ENCODE measurements at regions not wholly inside any gene's neighbourhood (a gene's known extent, or its start where the extent isn't known, plus 50 kb on each side); places are given as distances from the start of the nearest gene placed in this dataset.

DNA sequence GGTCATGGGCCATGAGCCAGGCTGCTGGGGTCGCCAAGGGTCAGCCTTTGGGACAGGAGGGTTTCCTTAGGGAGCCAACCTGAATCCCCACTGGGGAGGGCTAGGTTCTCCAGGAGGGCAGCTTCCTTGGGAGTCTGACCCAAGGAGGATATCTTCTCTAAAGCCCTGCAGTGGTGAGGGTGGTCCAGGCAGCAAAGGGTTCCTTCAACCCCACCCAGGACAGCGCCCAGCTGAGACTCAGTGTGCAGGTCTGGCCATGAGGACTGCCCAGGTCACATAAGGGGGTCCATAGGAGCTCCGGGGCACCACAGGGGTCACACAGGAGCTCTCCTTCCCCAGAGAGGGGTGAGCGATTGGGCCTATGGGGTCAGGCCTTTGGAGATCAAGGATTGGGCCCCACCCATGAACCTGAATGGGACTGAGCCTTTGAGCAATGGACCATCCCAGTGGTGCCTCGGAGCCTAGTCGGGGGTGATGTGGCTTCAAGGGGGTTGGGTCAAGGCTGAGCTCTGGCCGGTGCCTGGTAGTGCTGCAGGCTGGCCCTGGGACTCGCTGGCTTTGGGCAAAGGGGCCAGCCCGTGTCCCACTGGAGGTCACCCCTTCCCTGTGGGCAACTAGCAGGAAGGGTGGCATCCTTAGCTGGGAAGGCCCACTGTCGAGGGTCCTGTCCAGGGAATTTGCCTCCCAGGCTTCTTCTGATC lies 216.5 kb downstream of the SNRPN start:
- CTCF ChIA-PET, result no interaction called here
- H3K79me1 ChIP-seq (ENCODE audit: low read depth in 1 of 2, low read length in 2 of 2), result no peaks in the 10 kb centered on the region
- 55% methylated on average over 2 of the region's 10 CpGs; no CpG with 5 or more reads in 1 of the 2 experiments for WGBS, 2 experiments (ENCODE audit: extremely low coverage in 2 of 2, insufficient read length in 1 of 2)
- H3K4ac ChIP-seq (ENCODE audit: low read depth, low read length), result no peak overlapping the region
- TF ChIP-seq MAZ (IDR thresholded peaks at IDR 0.05; ENCODE audit: borderline replicate concordance, low read depth, low read length) (no peak), CHD1 (IDR thresholded peaks at IDR 0.05; ENCODE audit: low read depth, low read length) (no peak), CEBPB (IDR thresholded peaks at IDR 0.05; ENCODE audit: low read depth, low read length) (no peak), RFX5 (IDR thresholded peaks at IDR 0.05; ENCODE audit: low read depth, low read length) (no peak), MAFK (IDR thresholded peaks at IDR 0.05; ENCODE audit: low read depth, low read length) (no peak), RAD21 (IDR thresholded peaks at IDR 0.05; ENCODE audit: low read length) (no peak), MXI1 (IDR thresholded peaks at IDR 0.05; ENCODE audit: borderline replicate concordance, low read depth, low read length) (no peak), NFE2L2 (IDR thresholded peaks at IDR 0.05; ENCODE audit: low read depth, low read length) (no peak), RCOR1 (IDR thresholded peaks at IDR 0.05; ENCODE audit: insufficient replicate concordance, low read length) (no peak), POLR2A (IDR thresholded peaks at IDR 0.05; ENCODE audit: low read depth, low read length) (no peak), FOS (IDR thresholded peaks at IDR 0.05; ENCODE audit: low read depth, low read length) (no peak), SMC3 (IDR thresholded peaks at IDR 0.05; ENCODE audit: low read depth, low read length) (no peak)
- TF ChIP-seq, protein P1, sequence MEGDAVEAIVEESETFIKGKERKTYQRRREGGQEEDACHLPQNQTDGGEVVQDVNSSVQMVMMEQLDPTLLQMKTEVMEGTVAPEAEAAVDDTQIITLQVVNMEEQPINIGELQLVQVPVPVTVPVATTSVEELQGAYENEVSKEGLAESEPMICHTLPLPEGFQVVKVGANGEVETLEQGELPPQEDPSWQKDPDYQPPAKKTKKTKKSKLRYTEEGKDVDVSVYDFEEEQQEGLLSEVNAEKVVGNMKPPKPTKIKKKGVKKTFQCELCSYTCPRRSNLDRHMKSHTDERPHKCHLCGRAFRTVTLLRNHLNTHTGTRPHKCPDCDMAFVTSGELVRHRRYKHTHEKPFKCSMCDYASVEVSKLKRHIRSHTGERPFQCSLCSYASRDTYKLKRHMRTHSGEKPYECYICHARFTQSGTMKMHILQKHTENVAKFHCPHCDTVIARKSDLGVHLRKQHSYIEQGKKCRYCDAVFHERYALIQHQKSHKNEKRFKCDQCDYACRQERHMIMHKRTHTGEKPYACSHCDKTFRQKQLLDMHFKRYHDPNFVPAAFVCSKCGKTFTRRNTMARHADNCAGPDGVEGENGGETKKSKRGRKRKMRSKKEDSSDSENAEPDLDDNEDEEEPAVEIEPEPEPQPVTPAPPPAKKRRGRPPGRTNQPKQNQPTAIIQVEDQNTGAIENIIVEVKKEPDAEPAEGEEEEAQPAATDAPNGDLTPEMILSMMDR (conservative IDR thresholded peaks at IDR 0.05; ENCODE audit: low read depth, low read length), result no peak
- TF ChIP-seq, protein P2, sequence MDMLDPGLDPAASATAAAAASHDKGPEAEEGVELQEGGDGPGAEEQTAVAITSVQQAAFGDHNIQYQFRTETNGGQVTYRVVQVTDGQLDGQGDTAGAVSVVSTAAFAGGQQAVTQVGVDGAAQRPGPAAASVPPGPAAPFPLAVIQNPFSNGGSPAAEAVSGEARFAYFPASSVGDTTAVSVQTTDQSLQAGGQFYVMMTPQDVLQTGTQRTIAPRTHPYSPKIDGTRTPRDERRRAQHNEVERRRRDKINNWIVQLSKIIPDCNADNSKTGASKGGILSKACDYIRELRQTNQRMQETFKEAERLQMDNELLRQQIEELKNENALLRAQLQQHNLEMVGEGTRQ (IDR thresholded peaks at IDR 0.05; ENCODE audit: low read depth, low read length), result no peak
- TF ChIP-seq, protein P3, sequence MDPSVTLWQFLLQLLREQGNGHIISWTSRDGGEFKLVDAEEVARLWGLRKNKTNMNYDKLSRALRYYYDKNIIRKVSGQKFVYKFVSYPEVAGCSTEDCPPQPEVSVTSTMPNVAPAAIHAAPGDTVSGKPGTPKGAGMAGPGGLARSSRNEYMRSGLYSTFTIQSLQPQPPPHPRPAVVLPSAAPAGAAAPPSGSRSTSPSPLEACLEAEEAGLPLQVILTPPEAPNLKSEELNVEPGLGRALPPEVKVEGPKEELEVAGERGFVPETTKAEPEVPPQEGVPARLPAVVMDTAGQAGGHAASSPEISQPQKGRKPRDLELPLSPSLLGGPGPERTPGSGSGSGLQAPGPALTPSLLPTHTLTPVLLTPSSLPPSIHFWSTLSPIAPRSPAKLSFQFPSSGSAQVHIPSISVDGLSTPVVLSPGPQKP (IDR thresholded peaks at IDR 0.05; ENCODE audit: borderline replicate concordance, low read depth, low read length), result no peak
- peaks cover 42% of the 10 kb centered on the region for H3K9me3 ChIP-seq (ENCODE audit: control insufficient read depth, insufficient read depth, low read length)
- dilution Hi-C loops (cut with HindIII; ENCODE audit: low sequenced_read_pairs, unreplicated experiment) (no loop called here), intact Hi-C loops (cut with micrococcal nuclease) (no loop called here), in situ Hi-C loops (cut with MboI; ENCODE audit: low sequenced_read_pairs) (loop anchor here (25.0 kb wide), 1 partner anchor 1091 kb away; no protein-coding TSS in a partner anchor)
- H3K36me3 ChIP-seq (ENCODE audit: control insufficient read depth, insufficient read depth, low read length), result no peaks in the 10 kb centered on the region
- POLR2A ChIA-PET (ENCODE audit: unreplicated experiment), result no interaction called here
- no peaks in the 10 kb centered on the region for H3K27me3 ChIP-seq (ENCODE audit: control insufficient read depth, insufficient read depth, low read length)
- BruUV-seq (replicated peaks), result no TSS peak
- H3K27ac ChIP-seq (ENCODE audit: insufficient read depth, low read length), result no peak overlapping the region
- H2BK5ac ChIP-seq (ENCODE audit: low read depth, low read length, poor library complexity, severe bottlenecking), result no peak overlapping the region
- H3K23ac ChIP-seq (ENCODE audit: low read depth, low read length), result no peak overlapping the region
- no peak overlapping the region for H2AK5ac ChIP-seq (ENCODE audit: low read depth, low read length)
- H4K91ac ChIP-seq (ENCODE audit: insufficient read depth, low read depth, low read length), result no peak overlapping the region
- H3K18ac ChIP-seq (ENCODE audit: low read depth, low read length), result no peak overlapping the region
- H3K4me1 ChIP-seq (ENCODE audit: control insufficient read depth, insufficient read depth, low read length), result no peaks in the 10 kb centered on the region
- no peak overlapping the region for H3K4me2 ChIP-seq (ENCODE audit: low read depth, low read length)
- no peaks in the 10 kb centered on the region for H3K9me1 ChIP-seq (ENCODE audit: insufficient read depth, low read length)
- no peaks in the 10 kb centered on the region for H4K20me1 ChIP-seq (ENCODE audit: insufficient read depth, low read length)
- no peak overlapping the region for H2BK15ac ChIP-seq (ENCODE audit: low read depth, low read length)
- H3K4me3 ChIP-seq (ENCODE audit: insufficient read depth, low read depth, low read length), result no peak overlapping the region
- no peak overlapping the region for H2AFZ ChIP-seq (replicated peaks; ENCODE audit: low read length, poor library complexity)
- no peak overlapping the region for H2BK120ac ChIP-seq (ENCODE audit: low read depth, low read length)
- H3K56ac ChIP-seq (ENCODE audit: extremely low read depth, insufficient read depth, low read length), result no peak overlapping the region
- ATAC-seq (ENCODE audit: low read depth) (no peak), DNase-seq (no peak)
- no peak overlapping the region for H2BK20ac ChIP-seq (ENCODE audit: low read depth, low read length)
- H2AK9ac ChIP-seq (replicated peaks; ENCODE audit: low read depth, low read length, poor library complexity), result no peak overlapping the region
- H3K9ac ChIP-seq (ENCODE audit: low read depth, low read length), result no peak overlapping the region
- no peak overlapping the region for H4K8ac ChIP-seq (ENCODE audit: low read depth in 2 of 2, low read length in 2 of 2)
- H3K14ac ChIP-seq (replicated peaks; ENCODE audit: low read depth, low read length), result no peak overlapping the region
- no peak overlapping the region for H4K5ac ChIP-seq (ENCODE audit: low read depth, low read length)
